ENCODE measurements at regions not wholly inside any gene's neighbourhood (a gene's known extent, or its start where the extent isn't known, plus 50 kb on each side); places are given as distances from the start of the nearest gene placed in this dataset.

- DNase-seq = no peak
These were observed 412.2 kb downstream of the UTRN start for GRCh38 chr6:144697369-144697760.

DNA sequence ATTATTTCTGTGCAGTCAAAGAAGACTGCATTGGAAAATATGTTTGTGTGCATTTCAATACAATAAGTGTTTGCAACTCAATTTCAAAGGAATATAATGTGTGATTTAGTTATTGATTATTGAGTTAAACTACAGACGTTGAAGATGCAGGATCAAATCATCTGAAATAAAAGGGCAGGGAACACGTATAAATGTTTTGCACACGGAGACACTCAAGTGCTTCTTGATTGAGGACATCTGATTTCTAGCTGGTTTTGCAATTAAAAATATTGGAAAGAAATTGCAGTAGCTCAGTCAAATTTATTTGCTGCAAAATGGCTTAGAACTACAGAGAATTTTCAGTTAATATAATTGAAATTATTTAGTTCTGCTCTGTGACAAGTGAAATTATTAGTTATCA, 412.7 kb downstream of the UTRN start:
- DNase-seq = no peak

GRCh38 chr6:144702781-144703180, 417.6 kb downstream of the UTRN start:
- no peak for DNase-seq

DNA sequence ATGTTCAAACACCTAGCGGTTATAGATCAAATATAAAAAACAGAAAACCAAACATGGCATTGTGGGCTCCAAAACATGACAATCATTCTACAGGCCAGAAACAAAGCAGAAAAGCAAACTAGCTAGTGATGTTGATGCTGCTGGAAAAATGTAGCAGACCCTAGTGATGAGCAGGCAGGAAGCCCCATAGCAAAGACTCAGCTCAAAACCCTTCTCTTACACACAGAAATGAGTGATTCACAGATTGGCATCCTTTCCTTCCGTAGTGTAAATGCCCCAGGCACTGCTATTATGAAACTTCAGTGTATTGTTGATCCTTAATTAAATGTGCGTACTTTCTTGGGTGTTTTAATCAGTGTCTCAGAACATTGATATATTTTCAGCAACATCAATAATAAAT, 425.1 kb downstream of the UTRN start:
- no peak for DNase-seq

- no peak for DNase-seq
These were observed 426.5 kb downstream of the UTRN start for GRCh38 chr6:144711661-144712060.

DNA sequence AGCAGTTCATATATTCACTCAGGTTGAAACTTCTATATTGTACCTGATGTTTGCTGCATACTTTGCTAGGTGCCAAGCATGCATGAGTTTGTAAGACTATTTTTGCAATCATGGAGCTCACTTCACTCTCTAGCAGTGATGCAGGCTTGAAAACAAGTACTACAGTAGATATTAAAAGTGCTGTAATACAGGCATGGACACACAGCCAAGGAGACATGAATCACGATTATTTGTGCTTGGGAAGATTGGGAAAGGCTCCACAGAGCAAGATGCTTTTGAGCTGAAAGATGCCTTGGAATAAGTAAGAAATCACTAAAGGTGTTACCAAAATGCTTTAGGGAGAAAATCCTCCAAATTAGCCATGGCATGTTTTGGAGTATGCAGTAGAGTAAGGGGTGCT, 427.4 kb downstream of the UTRN start:
- no peak for DNase-seq

DNA sequence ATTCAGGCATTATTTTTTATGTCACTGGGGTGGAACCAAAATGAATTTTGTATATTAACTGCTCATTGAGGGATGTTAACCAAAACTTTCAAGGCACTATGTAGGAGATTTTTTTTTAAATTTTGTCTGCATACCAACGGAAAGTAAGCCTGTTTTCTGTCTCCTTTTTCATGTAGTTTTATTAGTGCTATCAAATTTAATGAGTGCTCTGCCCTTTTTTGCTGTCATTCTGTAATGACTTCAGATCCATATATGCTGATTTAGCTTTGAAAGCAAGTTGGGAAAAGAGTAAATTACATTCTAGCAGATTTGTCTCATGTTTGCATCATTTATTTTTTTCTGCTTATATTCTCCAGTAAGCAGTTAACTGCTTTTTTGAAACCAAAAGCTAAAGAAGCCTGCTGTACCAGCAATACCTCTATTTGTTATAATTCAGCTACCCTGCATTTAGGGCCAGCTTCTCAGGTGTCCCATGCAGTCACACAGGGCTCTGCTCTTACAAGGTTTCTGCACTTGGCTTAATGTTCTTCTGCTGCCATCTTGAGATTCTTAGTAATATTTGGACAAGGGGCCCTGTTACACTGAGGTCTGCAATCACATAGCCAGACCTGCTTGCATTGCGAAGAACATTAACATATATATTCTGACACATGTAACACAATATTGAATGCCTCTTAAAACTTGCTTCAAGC, 429.0 kb downstream of the UTRN start:
- DNase-seq = no peak

DNA sequence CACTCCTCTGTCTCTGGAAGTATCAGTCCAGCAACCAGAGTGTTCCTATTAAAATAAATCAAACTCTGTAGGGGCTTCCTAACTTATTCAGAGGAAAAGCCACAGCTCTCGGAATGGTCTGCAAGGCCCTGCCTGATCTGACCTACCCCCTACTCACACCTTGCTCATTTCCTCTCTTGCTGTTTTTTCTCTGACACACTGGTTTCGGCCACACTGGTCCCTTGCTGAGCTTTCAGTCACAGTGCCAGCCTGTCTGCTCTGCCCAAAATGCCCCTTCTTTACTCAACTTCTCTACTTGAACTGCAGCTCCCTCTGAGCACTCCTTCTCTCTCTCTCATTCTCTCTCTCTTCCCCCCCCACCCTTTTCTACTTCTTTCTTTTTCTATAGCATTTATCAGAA, 430.2 kb downstream of the UTRN start:
- DNase-seq = no peak

- DNase-seq = no peak
These were observed 433.3 kb downstream of the UTRN start for GRCh38 chr6:144718431-144718830.

DNA sequence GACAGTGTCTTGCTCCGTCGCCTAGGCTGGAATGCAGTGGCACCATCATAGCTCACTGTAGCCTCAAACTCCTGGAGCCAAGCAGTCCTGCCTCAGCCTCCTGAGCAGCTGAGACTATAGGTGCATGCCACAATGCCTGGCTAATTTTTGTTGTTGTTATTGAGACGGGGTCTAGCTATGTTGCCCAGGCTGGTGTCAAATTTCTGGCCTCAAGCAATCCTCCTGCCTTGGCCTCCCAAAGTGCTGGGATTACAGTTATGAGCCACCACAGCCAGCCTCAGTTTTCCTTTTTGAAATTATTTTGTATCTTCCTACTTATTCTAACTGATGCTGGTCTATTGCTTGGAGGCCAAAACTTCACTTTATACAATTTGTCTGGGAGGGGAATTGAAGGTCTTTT, 436.1 kb downstream of the UTRN start:
- DNase-seq = no peak

DNA sequence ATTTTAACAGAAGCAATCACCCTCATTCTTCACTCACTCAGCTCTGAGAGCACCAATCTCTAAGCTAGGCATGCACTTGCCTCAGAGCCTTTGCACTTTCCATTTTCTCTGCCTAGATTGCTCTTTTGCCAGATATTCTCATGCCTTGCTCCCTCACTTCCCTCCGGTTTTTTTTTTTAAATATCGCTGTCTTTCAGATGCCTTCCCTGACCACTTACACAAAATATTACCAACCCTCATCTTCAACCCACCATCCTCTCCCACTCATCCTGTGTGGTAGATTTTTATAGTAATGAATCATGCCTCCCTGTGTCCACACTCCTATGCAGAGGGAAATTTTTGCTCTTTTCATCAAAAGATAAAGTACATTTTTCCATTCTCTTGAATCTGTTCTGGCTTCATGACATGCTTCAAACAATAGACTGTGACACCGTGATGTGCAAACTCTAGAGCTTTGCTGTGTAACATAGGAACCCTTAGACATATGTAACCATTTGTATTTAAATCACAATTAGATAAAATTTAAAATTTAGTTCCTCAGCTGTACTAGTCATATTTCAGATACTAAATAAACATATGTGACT, 437.1 kb downstream of the UTRN start:
- no peak for DNase-seq

DNA sequence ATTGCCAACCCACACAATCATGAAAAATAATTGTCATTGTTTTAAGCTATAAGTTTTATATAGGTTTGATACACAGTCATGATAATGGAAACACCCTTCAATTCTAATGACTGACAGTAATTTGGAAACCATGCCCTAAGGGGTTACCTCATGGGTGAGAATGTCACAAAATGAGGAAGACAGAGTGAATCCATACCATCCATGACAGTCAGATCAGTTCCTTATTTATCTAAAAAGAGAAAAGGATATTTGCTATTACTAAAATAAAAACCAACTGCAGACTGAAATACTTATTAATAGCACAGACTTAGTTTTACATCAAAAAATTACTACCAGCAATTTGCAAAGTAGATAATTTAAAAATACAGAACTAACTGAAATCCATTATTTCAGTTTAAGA, 437.8 kb downstream of the UTRN start:
- no peak for DNase-seq

GRCh38 chr6:144723431-144723830, 438.3 kb downstream of the UTRN start:
- DNase-seq = no peak

DNA sequence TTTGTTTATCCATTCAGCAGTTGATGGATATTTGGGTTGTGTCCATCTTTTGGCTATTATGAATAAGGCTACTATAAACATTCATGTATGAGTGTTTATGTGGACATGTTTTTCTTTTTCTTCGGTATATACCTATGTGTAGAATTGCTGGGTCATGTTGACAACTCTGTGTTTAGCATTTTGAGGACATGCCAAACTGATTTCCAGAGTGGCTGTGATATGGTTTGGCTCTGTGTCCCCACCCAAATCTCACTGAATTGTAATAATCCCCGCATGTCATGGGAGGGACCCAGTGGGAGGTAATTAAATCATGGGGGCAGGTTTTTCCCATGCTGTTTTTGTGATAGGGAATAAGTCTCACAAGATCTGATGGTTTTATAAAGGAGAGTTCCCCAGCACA, 439.7 kb downstream of the UTRN start:
- DNase-seq = no peak

DNA sequence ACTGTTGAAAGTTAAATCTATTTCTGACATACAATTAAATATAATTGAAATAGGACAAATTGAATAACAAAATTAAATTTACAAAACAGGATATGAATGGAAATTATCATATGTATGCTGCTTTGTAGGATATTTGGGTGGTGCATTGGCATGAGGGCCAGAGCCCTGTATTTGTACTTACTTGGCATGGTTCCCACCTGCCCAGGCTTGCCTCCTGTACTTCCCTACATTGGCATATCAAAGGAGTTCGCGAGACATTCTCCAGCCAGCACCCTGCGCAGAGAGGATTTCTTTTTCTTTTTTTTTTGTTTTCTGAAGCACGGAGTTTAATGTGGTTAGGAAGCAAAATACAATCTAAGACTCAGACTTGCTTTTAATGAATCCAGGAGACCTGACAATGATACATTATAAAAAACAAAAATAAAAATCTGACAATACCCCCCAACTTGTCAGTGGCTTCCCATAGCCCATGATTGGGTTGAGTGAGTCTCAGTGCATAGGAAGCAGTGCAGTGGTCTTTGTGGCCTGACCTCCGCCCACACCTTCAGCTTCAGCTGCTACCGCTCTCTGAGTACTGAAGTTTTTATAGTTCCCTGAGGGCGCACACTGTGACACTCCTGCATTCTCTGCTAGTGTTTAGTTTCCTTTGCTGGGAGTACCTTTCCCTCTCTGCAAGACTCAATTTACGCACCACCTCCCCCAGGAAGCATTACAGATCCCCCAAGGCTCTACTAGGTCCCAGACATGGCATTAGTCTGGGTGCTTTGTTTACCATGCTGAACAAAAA, 440.8 kb downstream of the UTRN start:
- no peak for DNase-seq

- no peak for DNase-seq
These were observed 443.7 kb downstream of the UTRN start for GRCh38 chr6:144728804-144729203.

- DNase-seq = no peak
These were observed 444.4 kb downstream of the UTRN start for GRCh38 chr6:144729502-144729901.

DNA sequence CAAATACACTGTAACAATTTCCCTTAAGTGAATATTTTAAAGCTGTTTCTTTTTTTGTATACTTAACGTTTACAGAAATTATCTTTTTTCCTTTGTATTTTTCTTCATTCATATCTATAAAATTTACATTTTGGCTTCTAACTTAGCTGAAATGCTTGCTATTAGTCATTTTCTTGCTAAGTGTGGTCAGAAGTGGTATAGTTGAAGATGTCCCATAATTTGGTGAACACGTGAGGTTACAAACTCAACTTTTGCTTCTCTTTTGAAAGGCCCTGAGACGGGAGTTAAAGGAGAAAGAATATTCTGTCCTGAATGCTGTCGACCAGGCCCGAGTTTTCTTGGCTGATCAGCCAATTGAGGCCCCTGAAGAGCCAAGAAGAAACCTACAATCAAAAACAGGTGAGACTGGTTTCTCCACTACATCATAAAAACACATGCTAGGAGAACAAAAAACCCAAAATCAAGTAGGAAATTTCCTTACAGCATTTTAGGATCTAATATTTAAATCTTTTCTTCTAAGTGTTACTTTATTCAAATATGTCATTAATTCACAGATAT, 445.0 kb downstream of the UTRN start:
- no peak for DNase-seq

GRCh38 chr6:144731229-144731628, 446.1 kb downstream of the UTRN start:
- DNase-seq = no peak

- no peak for DNase-seq
These were observed 451.6 kb downstream of the UTRN start for GRCh38 chr6:144736763-144737162.

DNA sequence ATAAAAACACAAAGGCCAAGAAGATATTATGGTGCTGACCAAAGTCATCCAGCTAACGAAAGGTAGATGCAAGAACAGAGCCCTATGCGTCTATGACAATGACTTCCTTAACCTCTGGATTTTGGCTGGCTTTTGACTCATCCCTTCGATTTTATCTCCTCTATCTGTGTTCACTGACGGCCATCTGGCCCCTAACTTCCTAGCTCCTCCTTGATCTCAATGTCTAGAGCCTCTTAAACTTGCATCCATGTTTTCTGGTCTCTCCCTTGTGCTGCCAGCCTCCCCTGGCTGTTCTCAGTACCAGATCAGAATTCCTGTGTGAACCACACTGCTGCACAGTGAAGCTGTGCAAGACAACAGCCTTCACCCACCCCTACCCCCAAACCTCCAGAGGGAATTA, 452.9 kb downstream of the UTRN start:
- DNase-seq = no peak

GRCh38 chr6:144739873-144740272, 454.7 kb downstream of the UTRN start:
- DNase-seq = no peak

- no peak for DNase-seq
These were observed 456.5 kb downstream of the UTRN start for GRCh38 chr6:144741659-144742058.

DNA sequence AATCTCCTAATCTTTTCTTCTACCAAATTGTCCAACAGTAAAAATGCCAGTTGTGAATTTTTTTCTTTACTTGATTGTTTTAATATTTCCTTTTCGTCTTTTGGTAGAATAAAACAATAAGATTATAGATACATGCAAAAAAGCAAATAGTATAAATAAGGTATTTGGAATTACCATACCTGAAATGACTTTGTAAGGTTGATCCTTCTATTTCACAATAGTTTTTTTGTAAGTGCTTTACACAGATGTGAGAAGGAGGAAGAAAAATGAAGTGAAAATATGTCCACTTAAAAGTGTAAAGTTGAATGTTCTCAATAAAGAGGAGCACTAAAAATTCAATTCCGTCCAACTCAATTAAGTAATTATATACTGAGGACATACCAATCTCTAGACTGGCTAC, 457.6 kb downstream of the UTRN start:
- no peak for DNase-seq
